ENCODE measurements at regions not wholly inside any gene's neighbourhood (a gene's known extent, or its start where the extent isn't known, plus 50 kb on each side); places are given as distances from the start of the nearest gene placed in this dataset.
"Not testable (repeated sequence)": the region's sequence is repeated elsewhere in the genome, so short reads cannot be mapped to it uniquely, and the experiment has no call there.

GRCh38 chr11:135002236-135002635, 590.2 kb upstream of the B3GAT1 start:
- no peak overlapping the region for H3K27ac ChIP-seq (ENCODE audit: low read length)
- no peak overlapping the region for H2AFZ ChIP-seq (ENCODE audit: low read depth, low read length)
- H3K36me3 ChIP-seq (replicated peaks; ENCODE audit: low read depth, low read length): no peaks in the 10 kb centered on the region
- no peaks in the 10 kb centered on the region for H3K9me3 ChIP-seq (ENCODE audit: insufficient read depth, low read length)
- no peaks in the 10 kb centered on the region for H3K27me3 ChIP-seq (ENCODE audit: low read depth, low read length)
- TF ChIP-seq EZH2phosphoT487 (IDR thresholded peaks at IDR 0.05; ENCODE audit: low read depth): no peak
- H3K9ac ChIP-seq (ENCODE audit: low read length): no peak overlapping the region
- H4K20me1 ChIP-seq (ENCODE audit: insufficient read depth, low read length): no peaks in the 10 kb centered on the region
- no peaks in the 10 kb centered on the region for H3K4me1 ChIP-seq (ENCODE audit: low read length)
- no peak overlapping the region for H3K4me3 ChIP-seq (ENCODE audit: low read length)
- no peak overlapping the region for H3K4me2 ChIP-seq (ENCODE audit: low read length)
- no peaks in the 10 kb centered on the region for H3K79me2 ChIP-seq (ENCODE audit: low read length)

GRCh38 chr11:135001581-135001980, 589.5 kb upstream of the B3GAT1 start:
- Histone ChIP-seq H3K9me3 (ENCODE audit: insufficient read depth, low read length) (no peaks in the 10 kb centered on the region), H3K27me3 (ENCODE audit: low read depth, low read length) (no peaks in the 10 kb centered on the region), H3K27ac (ENCODE audit: low read length) (no peak overlapping the region), H3K4me3 (ENCODE audit: low read length) (no peak overlapping the region), H3K9ac (ENCODE audit: low read length) (no peak overlapping the region), H3K36me3 (replicated peaks; ENCODE audit: low read depth, low read length) (no peaks in the 10 kb centered on the region), H4K20me1 (ENCODE audit: insufficient read depth, low read length) (no peaks in the 10 kb centered on the region), H3K79me2 (ENCODE audit: low read length) (no peaks in the 10 kb centered on the region), H3K4me1 (ENCODE audit: low read length) (no peaks in the 10 kb centered on the region), H2AFZ (ENCODE audit: low read depth, low read length) (no peak overlapping the region), H3K4me2 (ENCODE audit: low read length) (no peak overlapping the region)
- TF ChIP-seq CTCF (IDR thresholded peaks at IDR 0.05; ENCODE audit: low read depth, low read length): no peak
- no peak for TF ChIP-seq EZH2phosphoT487 (IDR thresholded peaks at IDR 0.05; ENCODE audit: low read depth)

- not testable (repeated sequence) for H3K36me3 ChIP-seq (replicated peaks; ENCODE audit: low read depth, low read length); H3K4me3 ChIP-seq (ENCODE audit: low read length); H2AFZ ChIP-seq (ENCODE audit: low read depth, low read length); H3K4me1 ChIP-seq (ENCODE audit: low read length); H3K9ac ChIP-seq (ENCODE audit: low read length); H4K20me1 ChIP-seq (ENCODE audit: insufficient read depth, low read length); H3K4me2 ChIP-seq (ENCODE audit: low read length); H3K79me2 ChIP-seq (ENCODE audit: low read length); H3K27ac ChIP-seq (ENCODE audit: low read length); H3K27me3 ChIP-seq (ENCODE audit: low read depth, low read length); H3K9me3 ChIP-seq (ENCODE audit: insufficient read depth, low read length)
Measured at GRCh38 chr11:135001065-135001464, 589.0 kb upstream of the B3GAT1 start.

GRCh38 chr11:134999590-134999989, 587.5 kb upstream of the B3GAT1 start:
- TF ChIP-seq CTCF (IDR thresholded peaks at IDR 0.05; ENCODE audit: low read depth, low read length) (no peak), EZH2phosphoT487 (IDR thresholded peaks at IDR 0.05; ENCODE audit: low read depth) (no peak)
- H3K27me3 ChIP-seq (ENCODE audit: low read depth, low read length): no peaks in the 10 kb centered on the region; the same call in 1 of the 2 replicates
- H4K20me1 ChIP-seq (ENCODE audit: insufficient read depth, low read length): no peaks in the 10 kb centered on the region
- no peak overlapping the region for H3K27ac ChIP-seq (ENCODE audit: low read length)
- no peak overlapping the region for H3K4me3 ChIP-seq (ENCODE audit: low read length)
- H3K9ac ChIP-seq (ENCODE audit: low read length): no peak overlapping the region
- no peaks in the 10 kb centered on the region for H3K79me2 ChIP-seq (ENCODE audit: low read length)
- H3K4me2 ChIP-seq (ENCODE audit: low read length): no peak overlapping the region
- no peaks in the 10 kb centered on the region for H3K4me1 ChIP-seq (ENCODE audit: low read length)
- no peak overlapping the region for H2AFZ ChIP-seq (ENCODE audit: low read depth, low read length)
- H3K36me3 ChIP-seq (replicated peaks; ENCODE audit: low read depth, low read length): no peaks in the 10 kb centered on the region
- H3K9me3 ChIP-seq (ENCODE audit: insufficient read depth, low read length): no peaks in the 10 kb centered on the region

GRCh38 chr11:134997652-134998320, 585.7 kb upstream of the B3GAT1 start:
- Histone ChIP-seq H3K4me2 (ENCODE audit: low read length) (no peak overlapping the region), H3K9ac (ENCODE audit: low read length) (no peak overlapping the region), H3K4me1 (ENCODE audit: low read length) (no peaks in the 10 kb centered on the region), H3K27ac (ENCODE audit: low read length) (no peak overlapping the region), H3K9me3 (ENCODE audit: insufficient read depth, low read length) (no peaks in the 10 kb centered on the region), H3K36me3 (replicated peaks; ENCODE audit: low read depth, low read length) (no peaks in the 10 kb centered on the region), H3K4me3 (ENCODE audit: low read length) (no peak overlapping the region), H4K20me1 (ENCODE audit: insufficient read depth, low read length) (no peaks in the 10 kb centered on the region), H3K27me3 (ENCODE audit: low read depth, low read length) (no peaks in the 10 kb centered on the region; the same call in 1 of the 2 replicates), H3K79me2 (ENCODE audit: low read length) (no peaks in the 10 kb centered on the region), H2AFZ (ENCODE audit: low read depth, low read length) (no peak overlapping the region)
- TF ChIP-seq CTCF (IDR thresholded peaks at IDR 0.05; ENCODE audit: low read depth, low read length): no peak
- TF ChIP-seq EZH2phosphoT487 (IDR thresholded peaks at IDR 0.05; ENCODE audit: low read depth): no peak
